NCI-H510A treated with DMSO at 0.1 percent for 48 hours (cell line): ENCODE measurements at regions not wholly inside any gene's neighbourhood (a gene's known extent, or its start where the extent isn't known, plus 50 kb on each side); places are given as distances from the start of the nearest gene placed in this dataset.

Source experiments
- DNase-seq: peaks from one replicate; lab custom pipeline; 2025; lab: John Stamatoyannopoulos, UW

- no peak for DNase-seq
These were observed 189.7 kb upstream of the SGCD start for GRCh38 chr5:156137071-156137869.

GRCh38 chr5:156142867-156143266 lies 184.1 kb upstream of the SGCD start:
- no peak for DNase-seq

GRCh38 chr5:156147261-156147943 lies 179.6 kb upstream of the SGCD start:
- DNase-seq = no peak

- no peak for DNase-seq
These were observed 179.0 kb upstream of the SGCD start for GRCh38 chr5:156147944-156148285.

GRCh38 chr5:156148301-156148700 lies 178.7 kb upstream of the SGCD start:
- no peak for DNase-seq

- no peak for DNase-seq
These were observed 177.8 kb upstream of the SGCD start for GRCh38 chr5:156149213-156149612.

GRCh38 chr5:156153602-156154001 lies 173.4 kb upstream of the SGCD start:
- no peak for DNase-seq

- no peak for DNase-seq
These were observed 172.2 kb upstream of the SGCD start for GRCh38 chr5:156154757-156155156.

- no peak for DNase-seq
These were observed 171.4 kb upstream of the SGCD start for GRCh38 chr5:156155598-156155997.

GRCh38 chr5:156164306-156164705 lies 162.7 kb upstream of the SGCD start:
- DNase-seq = no peak

GRCh38 chr5:156169495-156169894 lies 157.5 kb upstream of the SGCD start:
- no peak for DNase-seq

GRCh38 chr5:156170351-156170961 lies 156.5 kb upstream of the SGCD start:
- DNase-seq = no peak

- DNase-seq = no peak
These were observed 152.7 kb upstream of the SGCD start for GRCh38 chr5:156174225-156174624.

GRCh38 chr5:156178117-156178516 lies 148.8 kb upstream of the SGCD start:
- DNase-seq = no peak

- no peak for DNase-seq
These were observed 145.3 kb upstream of the SGCD start for GRCh38 chr5:156181656-156182055.

- DNase-seq = no peak
These were observed 144.6 kb upstream of the SGCD start for GRCh38 chr5:156182174-156182967.

- no peak for DNase-seq
These were observed 140.2 kb upstream of the SGCD start for GRCh38 chr5:156186760-156187159.

- DNase-seq = no peak
These were observed 138.9 kb upstream of the SGCD start for GRCh38 chr5:156188016-156188415.

- no peak for DNase-seq
These were observed 137.3 kb upstream of the SGCD start for GRCh38 chr5:156189628-156190027.

- no peak for DNase-seq
These were observed 135.4 kb upstream of the SGCD start for GRCh38 chr5:156191547-156191946.

- no peak for DNase-seq
These were observed 129.8 kb upstream of the SGCD start for GRCh38 chr5:156197042-156197635.

- DNase-seq = no peak
These were observed 127.9 kb upstream of the SGCD start for GRCh38 chr5:156199045-156199444.
